ENCODE measurements at regions not wholly inside any gene's neighbourhood (a gene's known extent, or its start where the extent isn't known, plus 50 kb on each side); places are given as distances from the start of the nearest gene placed in this dataset.

DNA sequence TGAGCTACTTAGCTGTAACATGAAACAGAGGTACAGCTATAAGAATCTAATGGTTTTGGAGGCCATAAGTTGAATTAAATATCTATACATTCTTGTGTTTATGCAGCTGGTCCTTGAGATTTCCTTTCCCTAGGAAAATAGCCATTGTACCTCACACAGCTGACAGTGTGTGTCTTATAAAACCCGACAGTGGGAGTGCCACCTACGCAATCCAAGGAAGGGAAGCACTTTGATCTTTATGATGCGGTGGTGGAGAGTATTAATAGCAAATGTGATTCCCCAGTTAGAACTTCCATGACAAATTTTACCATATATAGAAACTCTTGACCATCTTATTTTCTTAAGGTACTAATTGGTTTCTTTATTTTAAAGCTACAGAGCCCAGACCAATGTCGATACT lies 149.5 kb downstream of the TMEM200A start:
- TF ChIP-seq, protein P1, sequence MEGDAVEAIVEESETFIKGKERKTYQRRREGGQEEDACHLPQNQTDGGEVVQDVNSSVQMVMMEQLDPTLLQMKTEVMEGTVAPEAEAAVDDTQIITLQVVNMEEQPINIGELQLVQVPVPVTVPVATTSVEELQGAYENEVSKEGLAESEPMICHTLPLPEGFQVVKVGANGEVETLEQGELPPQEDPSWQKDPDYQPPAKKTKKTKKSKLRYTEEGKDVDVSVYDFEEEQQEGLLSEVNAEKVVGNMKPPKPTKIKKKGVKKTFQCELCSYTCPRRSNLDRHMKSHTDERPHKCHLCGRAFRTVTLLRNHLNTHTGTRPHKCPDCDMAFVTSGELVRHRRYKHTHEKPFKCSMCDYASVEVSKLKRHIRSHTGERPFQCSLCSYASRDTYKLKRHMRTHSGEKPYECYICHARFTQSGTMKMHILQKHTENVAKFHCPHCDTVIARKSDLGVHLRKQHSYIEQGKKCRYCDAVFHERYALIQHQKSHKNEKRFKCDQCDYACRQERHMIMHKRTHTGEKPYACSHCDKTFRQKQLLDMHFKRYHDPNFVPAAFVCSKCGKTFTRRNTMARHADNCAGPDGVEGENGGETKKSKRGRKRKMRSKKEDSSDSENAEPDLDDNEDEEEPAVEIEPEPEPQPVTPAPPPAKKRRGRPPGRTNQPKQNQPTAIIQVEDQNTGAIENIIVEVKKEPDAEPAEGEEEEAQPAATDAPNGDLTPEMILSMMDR (IDR thresholded peaks at IDR 0.05; ENCODE audit: poor library complexity) = no peak
- no peak for TF ChIP-seq EZH2phosphoT487 (IDR thresholded peaks at IDR 0.05; ENCODE audit: low read depth, severe bottlenecking, unreplicated experiment)
- no peak for TF ChIP-seq EZH2 (IDR thresholded peaks at IDR 0.05; ENCODE audit: borderline replicate concordance)
